ENCODE measurements at regions not wholly inside any gene's neighbourhood (a gene's known extent, or its start where the extent isn't known, plus 50 kb on each side); places are given as distances from the start of the nearest gene placed in this dataset.
"Not testable (repeated sequence)": the region's sequence is repeated elsewhere in the genome, so short reads cannot be mapped to it uniquely, and the experiment has no call there.

DNA sequence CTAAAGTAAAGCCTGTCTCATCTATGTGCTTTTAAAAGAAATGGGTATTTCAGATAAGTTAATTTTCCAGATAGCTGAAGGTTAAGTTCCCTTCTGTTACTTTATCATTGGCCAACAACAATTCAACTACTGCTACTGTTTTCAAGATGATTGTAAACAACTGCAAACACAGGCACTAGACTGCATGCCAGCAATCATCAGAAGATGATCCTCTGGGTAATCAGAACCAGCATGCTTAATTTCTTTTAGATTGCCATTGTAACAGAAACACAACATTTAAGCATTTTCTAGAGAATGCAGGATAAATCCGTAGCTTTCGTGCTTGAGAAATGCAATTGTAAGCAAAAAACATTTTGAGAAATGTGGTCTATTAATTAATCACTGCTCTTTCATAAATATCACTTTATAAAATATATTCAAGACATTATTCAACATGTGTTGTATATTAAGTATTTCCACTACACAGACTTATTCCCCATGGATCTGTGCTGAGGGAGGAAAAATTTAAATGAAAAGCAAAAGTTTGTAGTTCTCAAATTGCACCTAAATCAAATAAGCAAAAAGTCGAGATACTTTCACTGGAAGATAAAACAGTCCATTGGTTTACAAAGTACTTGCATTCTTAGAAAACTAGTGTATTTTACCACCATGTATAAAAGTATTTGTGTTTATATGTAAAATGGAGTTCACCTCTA is 133.7 kb downstream of the ATL2 start:
- Histone ChIP-seq H3K9me3 (no peaks in the 10 kb centered on the region), H3K27me3 (peaks cover 30% of the 10 kb centered on the region), H3K27ac (no peak overlapping the region), H3K4me3 (ENCODE audit: low read depth in 1 of 2, low read length in 1 of 2) (no peak overlapping the region), H3K4me1 (ENCODE audit: control insufficient read depth in 1 of 2, insufficient read depth in 1 of 2, low read depth in 1 of 2, low read length in 1 of 2) (no peaks in the 10 kb centered on the region), H3K36me3 (no peaks in the 10 kb centered on the region)
- TF ChIP-seq, protein P1, sequence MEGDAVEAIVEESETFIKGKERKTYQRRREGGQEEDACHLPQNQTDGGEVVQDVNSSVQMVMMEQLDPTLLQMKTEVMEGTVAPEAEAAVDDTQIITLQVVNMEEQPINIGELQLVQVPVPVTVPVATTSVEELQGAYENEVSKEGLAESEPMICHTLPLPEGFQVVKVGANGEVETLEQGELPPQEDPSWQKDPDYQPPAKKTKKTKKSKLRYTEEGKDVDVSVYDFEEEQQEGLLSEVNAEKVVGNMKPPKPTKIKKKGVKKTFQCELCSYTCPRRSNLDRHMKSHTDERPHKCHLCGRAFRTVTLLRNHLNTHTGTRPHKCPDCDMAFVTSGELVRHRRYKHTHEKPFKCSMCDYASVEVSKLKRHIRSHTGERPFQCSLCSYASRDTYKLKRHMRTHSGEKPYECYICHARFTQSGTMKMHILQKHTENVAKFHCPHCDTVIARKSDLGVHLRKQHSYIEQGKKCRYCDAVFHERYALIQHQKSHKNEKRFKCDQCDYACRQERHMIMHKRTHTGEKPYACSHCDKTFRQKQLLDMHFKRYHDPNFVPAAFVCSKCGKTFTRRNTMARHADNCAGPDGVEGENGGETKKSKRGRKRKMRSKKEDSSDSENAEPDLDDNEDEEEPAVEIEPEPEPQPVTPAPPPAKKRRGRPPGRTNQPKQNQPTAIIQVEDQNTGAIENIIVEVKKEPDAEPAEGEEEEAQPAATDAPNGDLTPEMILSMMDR (IDR thresholded peaks at IDR 0.05) = no peak

DNA sequence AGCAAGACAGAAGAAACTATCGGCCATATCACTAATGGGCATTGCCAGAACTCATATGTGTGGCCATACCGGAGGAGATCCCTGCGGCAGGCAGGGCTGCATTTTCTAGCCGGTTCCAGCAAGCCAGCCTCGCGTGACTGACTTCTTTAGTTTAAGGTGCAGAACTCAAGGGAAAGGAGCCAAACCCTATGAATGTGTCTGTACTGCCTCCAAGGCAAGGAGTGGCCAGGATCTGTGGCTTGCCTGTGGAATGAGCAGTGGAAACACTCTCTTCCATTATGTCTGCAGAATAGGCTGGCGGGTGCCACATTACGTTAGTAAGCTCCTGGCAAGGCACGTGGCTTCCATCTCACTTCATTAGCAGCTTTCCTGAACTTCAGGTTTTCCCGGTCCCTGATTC is 137.6 kb downstream of the ATL2 start:
- no peaks in the 10 kb centered on the region for H3K36me3 ChIP-seq
- no peak overlapping the region for H3K4me3 ChIP-seq (ENCODE audit: low read depth in 1 of 2, low read length in 1 of 2)
- H3K4me1 ChIP-seq (ENCODE audit: control insufficient read depth in 1 of 2, insufficient read depth in 1 of 2, low read depth in 1 of 2, low read length in 1 of 2) = no peaks in the 10 kb centered on the region
- peaks cover 36% of the 10 kb centered on the region for H3K27me3 ChIP-seq
- no peaks in the 10 kb centered on the region for H3K9me3 ChIP-seq
- H3K27ac ChIP-seq = no peak overlapping the region
- TF ChIP-seq, protein P1 (IDR thresholded peaks at IDR 0.05) = no peak

DNA sequence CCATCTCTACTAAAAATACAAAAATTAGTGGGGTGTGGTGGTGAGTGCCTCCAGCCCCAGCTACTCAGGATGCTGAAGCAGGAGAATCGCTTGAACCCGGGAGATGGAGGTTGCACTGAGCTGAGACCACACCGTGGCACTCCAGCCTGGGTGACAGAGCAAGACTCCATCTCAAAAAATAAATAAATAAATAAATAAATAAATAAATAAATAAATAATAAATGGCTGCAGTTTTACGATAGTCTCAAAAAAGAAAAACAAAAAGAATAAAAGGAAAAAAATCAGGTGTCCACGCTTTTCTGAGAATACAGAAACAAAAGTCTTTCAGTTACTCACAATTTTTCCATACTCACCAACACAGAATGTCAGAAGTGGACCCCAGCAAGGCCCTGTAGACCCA is 138.4 kb downstream of the ATL2 start:
- not testable (repeated sequence) for H3K4me1 ChIP-seq (ENCODE audit: control insufficient read depth in 1 of 2, insufficient read depth in 1 of 2, low read depth in 1 of 2, low read length in 1 of 2); H3K4me3 ChIP-seq (ENCODE audit: low read depth in 1 of 2, low read length in 1 of 2); H3K27ac ChIP-seq; H3K36me3 ChIP-seq; H3K9me3 ChIP-seq
- H3K27me3 ChIP-seq = peaks cover 38% of the 10 kb centered on the region

DNA sequence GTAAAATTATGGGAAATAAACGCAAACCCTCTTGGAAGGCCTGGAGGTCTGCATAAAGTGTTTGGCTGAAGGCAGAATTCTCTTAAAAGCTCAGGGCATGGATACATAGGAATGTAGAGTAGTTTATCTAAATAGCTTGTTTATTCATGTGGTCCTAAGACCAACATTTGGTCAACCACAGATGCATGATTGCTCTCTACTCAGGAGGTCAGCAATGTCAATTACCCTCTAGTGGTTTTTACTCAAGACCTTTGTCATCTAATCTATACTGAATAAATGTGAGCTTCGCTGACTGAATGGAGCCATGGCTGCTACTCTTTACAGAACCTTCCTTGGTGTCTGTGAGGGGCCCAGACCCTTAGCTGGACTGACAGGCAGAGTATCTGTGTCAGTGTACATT is 139.8 kb downstream of the ATL2 start:
- H3K27me3 ChIP-seq = peaks cover 33% of the 10 kb centered on the region
- H3K36me3 ChIP-seq = no peaks in the 10 kb centered on the region
- H3K4me1 ChIP-seq (ENCODE audit: control insufficient read depth in 1 of 2, insufficient read depth in 1 of 2, low read depth in 1 of 2, low read length in 1 of 2) = no peaks in the 10 kb centered on the region
- H3K9me3 ChIP-seq = no peaks in the 10 kb centered on the region
- TF ChIP-seq, protein P1 (IDR thresholded peaks at IDR 0.05) = no peak
- no peak overlapping the region for H3K27ac ChIP-seq
- H3K4me3 ChIP-seq (ENCODE audit: low read depth in 1 of 2, low read length in 1 of 2) = no peak overlapping the region

DNA sequence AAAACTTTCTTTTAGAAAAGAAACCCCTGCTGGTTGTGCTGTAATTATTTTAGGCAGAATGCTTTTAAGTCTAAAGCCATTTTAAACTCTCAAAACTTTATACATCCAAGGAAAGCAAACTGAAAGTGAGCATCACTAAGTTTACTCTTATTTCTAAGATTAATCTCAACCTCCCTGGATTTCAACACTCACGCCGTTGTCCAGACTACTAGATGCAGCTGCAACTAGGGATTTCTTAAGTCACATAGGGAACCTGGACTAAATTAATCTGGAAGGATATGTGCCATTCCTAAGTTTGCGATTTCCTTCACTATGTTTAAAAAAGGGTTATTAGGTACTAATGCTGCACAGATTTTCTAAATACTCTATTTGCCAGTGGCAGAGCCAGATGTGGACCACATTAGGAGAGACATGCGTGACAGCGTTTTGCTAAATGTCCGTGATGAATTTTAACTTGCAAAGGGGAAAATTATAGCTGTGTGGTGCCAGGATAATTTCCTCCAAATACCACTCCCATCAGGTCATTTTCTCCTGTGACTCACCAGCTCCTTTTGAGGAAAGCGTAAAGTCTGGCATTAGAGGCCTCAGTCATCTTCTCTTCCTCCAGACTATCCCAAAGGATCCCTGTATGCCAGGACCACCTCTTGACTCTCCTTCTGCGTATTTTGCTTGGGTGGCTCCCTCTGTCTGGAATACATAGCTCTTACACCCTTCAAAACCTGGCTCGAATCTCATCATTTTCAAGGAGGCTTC is 143.7 kb downstream of the ATL2 start:
- no peaks in the 10 kb centered on the region for H3K4me1 ChIP-seq (ENCODE audit: control insufficient read depth in 1 of 2, insufficient read depth in 1 of 2, low read depth in 1 of 2, low read length in 1 of 2)
- H3K27me3 ChIP-seq = peaks cover 37% of the 10 kb centered on the region
- H3K36me3 ChIP-seq = no peaks in the 10 kb centered on the region
- H3K4me3 ChIP-seq (ENCODE audit: low read depth in 1 of 2, low read length in 1 of 2) = no peak overlapping the region
- no peak overlapping the region for H3K27ac ChIP-seq
- TF ChIP-seq, protein P1 (IDR thresholded peaks at IDR 0.05) = no peak
- H3K9me3 ChIP-seq = no peaks in the 10 kb centered on the region

DNA sequence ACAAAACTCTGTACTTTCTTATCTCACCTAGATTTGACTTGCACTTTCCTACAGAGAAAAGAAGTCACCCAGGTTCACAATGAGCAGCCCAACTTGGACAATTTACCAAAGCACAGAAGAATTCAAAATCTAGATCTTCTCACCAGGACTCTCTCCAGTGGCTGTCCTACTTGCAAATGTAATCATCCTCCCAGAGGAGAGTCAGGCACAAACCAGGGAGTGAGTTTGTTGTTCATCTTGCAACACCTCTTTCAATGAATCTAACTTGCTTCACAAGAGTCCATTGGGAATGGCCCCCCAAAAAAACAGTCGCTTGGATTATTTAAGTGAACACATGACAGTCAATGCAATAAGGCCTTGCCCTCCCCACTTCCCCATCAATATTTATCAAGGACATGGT is 144.6 kb downstream of the ATL2 start:
- H3K4me3 ChIP-seq (ENCODE audit: low read depth in 1 of 2, low read length in 1 of 2) = no peak overlapping the region
- TF ChIP-seq, protein P1 (IDR thresholded peaks at IDR 0.05) = no peak
- no peak overlapping the region for H3K27ac ChIP-seq
- peaks cover 46% of the 10 kb centered on the region for H3K27me3 ChIP-seq
- H3K9me3 ChIP-seq = no peaks in the 10 kb centered on the region
- H3K4me1 ChIP-seq (ENCODE audit: control insufficient read depth in 1 of 2, insufficient read depth in 1 of 2, low read depth in 1 of 2, low read length in 1 of 2) = no peaks in the 10 kb centered on the region
- no peaks in the 10 kb centered on the region for H3K36me3 ChIP-seq
